Activated naive CD4-positive, alpha-beta T cell (primary cell): ENCODE measurements at regions not wholly inside any gene's neighbourhood (a gene's known extent, or its start where the extent isn't known, plus 50 kb on each side); places are given as distances from the start of the nearest gene placed in this dataset.
"Not testable (repeated sequence)": the region's sequence is repeated elsewhere in the genome, so short reads cannot be mapped to it uniquely, and the experiment has no call there.

Experiments
- DNase-seq, 4 experiments: peaks; one replicate each; lab custom pipeline; 2025; lab: John Stamatoyannopoulos, UW

GRCh38 chr3:31289584-31289983 is 243.1 kb upstream of the STT3B start:
- no peak for DNase-seq

GRCh38 chr3:31290046-31290445 is 242.7 kb upstream of the STT3B start:
- DNase-seq, result no peak

- DNase-seq, result no peak
Measured at GRCh38 chr3:31291818-31292217, 240.9 kb upstream of the STT3B start.

DNA sequence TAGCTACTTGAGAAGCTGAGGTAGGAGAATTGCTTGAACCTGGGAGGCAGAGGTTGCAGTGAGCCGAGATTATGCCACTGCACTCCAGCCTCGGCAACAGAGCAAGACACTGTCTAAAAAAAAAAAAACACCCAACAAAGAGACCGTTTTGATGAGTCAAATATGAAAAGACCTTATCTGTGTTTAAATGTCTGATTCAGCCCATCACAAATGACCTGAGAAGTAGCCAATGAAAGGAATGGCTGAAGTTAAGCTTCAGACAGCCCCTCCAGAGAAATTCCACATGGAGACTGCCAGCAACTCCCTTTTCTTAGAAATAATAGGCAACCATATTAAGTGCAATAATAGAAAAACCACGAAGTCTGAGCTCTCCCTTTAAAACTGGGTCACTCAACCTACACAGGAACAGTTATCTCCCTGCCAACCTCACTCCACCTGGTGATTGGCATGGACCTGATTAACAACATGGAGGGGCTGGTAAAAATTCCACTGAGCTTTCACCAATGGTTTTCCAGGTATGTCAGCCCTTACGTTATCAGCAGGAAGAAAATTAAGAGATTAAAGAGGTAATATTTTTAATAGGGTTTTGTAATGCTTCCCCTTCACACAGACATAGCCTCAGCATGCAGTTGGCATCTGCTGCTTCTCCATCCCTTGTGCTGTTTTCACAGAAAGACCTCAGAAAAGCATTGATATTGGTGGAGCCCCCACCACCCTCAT is 238.1 kb upstream of the STT3B start:
- no peak for DNase-seq

DNA sequence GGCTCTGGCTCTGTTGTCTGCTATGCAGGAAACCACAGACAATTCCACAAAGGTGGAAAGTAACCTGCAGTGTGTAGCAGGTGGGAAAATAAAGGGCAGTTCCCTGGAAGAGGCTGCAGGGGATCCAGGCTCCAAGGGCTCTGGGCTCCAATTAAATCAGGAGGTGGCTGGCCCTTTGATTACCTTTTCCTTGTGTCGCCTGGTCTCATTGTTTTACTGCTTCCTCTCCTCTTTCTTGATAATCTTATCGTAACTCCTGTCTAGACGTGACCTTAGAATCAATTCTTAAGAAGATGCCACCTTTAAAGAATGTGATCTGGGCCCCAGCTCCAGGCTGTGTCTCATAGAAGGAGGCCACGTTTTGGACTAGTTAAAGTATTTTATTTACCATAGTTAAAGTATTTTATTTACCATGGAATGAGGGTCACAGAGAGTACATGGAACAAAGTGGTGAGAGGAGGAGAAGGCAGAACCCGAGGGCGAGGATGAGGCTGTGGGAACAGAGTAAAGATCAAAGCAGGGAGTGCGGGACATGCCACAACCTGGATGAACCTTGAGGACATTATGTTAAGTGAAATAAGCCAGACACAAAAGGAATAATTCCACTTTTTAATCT is 237.5 kb upstream of the STT3B start:
- DNase-seq, result no peak

- DNase-seq, result no peak
Measured at GRCh38 chr3:31297726-31298298, 234.9 kb upstream of the STT3B start.

- DNase-seq, result no peak
Measured at GRCh38 chr3:31300456-31301443, 232.0 kb upstream of the STT3B start.

GRCh38 chr3:31302343-31302742 is 230.4 kb upstream of the STT3B start:
- no peak for DNase-seq

DNA sequence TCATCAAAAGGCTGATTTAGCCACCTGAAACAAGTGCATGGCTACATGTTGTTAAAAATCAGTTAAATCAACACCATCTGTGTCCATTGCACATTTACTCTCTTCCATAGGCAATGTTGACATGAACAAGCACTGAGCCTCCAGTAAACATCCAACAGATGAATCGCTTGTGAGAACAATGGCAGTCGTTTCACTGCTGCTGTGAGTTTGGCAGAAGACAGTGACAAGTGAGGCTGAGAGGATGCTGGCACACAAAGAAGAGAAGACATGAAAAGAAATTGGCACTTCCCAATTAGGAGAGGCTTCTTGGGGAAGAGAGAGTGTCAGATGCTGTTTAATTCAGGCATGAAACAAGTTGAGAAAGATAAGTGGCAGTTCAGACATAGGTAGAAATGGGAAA is 227.4 kb upstream of the STT3B start:
- DNase-seq, result no peak

GRCh38 chr3:31307131-31307785 is 225.5 kb upstream of the STT3B start:
- DNase-seq, result no peak

DNA sequence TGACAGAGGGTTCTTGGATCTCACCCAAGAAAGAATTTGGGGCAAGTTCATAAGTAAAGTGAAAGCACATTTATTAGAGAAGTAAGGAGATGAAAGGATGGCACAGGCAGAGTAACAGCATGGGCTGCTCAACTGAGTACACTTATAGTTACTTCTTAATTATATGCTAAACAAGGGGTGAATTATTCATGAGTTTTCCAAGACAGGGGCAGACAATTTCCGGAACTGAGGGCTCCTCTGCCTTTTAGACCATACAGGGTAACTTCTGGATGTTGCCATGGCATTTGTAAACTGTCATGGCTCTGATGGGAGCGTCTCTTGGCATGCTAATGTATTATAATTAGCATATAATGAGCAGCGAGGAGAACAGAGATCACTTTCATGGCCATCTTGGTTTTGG is 221.2 kb upstream of the STT3B start:
- no peak for DNase-seq

DNA sequence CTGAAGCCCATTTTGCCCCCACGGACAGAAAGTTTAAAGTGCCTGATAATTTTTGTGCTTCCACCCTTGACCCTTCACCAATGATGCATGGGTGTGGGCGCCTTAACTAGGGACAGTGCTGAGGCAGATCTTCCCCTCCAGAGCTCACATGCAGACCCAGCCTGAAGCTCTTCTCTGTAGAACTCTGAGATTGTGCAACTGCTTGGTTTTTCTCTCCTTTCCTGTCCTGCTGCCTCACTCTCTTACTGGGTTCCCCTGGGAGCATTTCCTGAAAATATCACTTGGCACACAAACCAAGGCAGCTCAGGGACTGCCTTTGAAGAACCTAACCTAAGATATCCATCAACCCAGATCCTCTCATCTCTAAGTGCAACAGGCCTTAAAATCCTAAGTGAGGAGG is 220.3 kb upstream of the STT3B start:
- no peak for DNase-seq

GRCh38 chr3:31314258-31314657 is 218.5 kb upstream of the STT3B start:
- DNase-seq, result no peak

DNA sequence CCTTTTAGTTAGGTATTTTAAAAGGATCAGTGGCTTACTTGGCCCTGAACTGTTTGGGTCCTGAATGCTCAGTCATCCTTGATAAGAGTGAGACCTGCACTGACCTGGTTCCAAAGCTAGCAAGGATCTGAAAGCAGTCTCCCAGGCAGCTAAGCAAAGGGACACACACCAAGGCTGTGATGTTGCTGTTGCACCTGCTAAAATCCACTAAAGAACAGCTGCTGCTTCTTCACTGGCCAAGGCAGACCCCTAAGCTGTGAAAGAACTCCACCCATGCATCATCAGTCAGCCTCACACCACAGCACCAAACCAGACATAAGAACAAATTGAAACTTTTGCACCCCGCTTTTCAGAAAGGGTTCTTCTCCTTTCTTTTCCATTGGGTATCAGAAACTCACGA is 213.4 kb upstream of the STT3B start:
- no peak for DNase-seq

GRCh38 chr3:31321620-31322019 is 211.1 kb upstream of the STT3B start:
- no peak for DNase-seq

DNA sequence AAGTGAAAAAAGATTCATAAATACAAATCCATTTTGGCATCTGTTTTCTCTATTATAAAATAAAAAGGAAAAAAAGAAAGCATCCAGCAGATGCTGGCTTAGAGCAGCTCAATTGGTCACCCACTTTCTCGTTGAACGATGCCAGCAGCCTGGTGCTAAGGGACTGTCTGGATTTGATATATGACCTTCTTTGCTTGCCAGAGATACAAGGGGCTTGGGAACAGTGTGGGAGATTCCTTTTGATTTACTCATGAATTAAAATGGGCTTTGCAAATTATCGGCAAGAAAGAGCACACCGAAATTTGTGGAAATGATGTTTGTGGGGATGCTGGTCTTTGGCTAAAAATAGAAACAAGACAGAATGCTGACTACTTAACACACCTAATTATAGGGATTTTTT is 210.3 kb upstream of the STT3B start:
- DNase-seq, result no peak

GRCh38 chr3:31327826-31328357 is 204.8 kb upstream of the STT3B start:
- DNase-seq, result not testable (repeated sequence)

GRCh38 chr3:31331278-31331677 is 201.4 kb upstream of the STT3B start:
- no peak for DNase-seq

GRCh38 chr3:31341130-31341529 is 191.6 kb upstream of the STT3B start:
- DNase-seq, result no peak

DNA sequence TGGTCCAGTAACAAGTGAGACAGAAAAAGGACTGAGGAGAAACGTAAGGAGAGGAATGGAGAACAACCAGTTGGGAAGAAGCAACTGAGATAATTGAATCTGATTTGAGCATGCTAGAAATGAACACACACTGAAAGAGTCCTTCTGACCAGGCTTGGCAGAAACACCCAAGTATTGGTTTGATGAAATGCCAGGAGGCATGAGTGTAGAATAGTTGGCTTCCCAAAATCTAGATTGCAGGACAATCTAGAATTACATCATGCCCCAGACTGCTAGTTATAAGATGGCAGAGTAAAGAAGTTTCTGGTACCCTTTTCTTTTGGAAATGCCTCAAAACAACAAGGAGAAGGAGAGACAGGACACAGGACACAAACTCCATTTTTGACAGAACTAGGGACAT is 189.7 kb upstream of the STT3B start:
- DNase-seq, result no peak

DNA sequence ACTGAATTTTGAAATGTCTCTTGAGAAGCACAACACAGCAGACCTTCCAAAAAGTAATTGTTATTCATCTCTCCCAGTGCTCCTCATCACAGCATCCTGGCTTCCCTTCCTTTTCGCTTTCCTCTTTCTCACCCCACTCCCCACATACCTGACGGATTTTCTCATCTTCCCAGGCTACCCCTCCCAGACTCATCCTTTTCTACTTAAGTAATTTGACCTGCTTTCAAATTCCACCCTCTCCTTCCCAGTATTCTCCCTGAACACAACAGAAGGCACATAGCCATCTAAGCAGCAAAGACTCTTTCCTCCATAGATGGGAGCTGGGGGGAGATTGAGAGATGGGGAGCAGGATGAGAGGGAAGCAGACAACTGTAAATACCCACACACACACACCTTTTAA is 187.1 kb upstream of the STT3B start:
- no peak for DNase-seq

GRCh38 chr3:31346542-31346979 is 186.2 kb upstream of the STT3B start:
- no peak for DNase-seq
